Endothelial cell (in vitro differentiated cells): ENCODE measurements at regions not wholly inside any gene's neighbourhood (a gene's known extent, or its start where the extent isn't known, plus 50 kb on each side); places are given as distances from the start of the nearest gene placed in this dataset.
"Not testable (repeated sequence)": the region's sequence is repeated elsewhere in the genome, so short reads cannot be mapped to it uniquely, and the experiment has no call there.

Experiments
- DNase-seq: peaks from one replicate; pipeline ENCODE4 v3.0.0; 2021; ENCODE audit warnings: low spot score
- H3K27ac Mint-ChIP-seq: one replicate; pipeline ENCODE4 v1.8.0; 2021; ENCODE audit warnings: mixed read lengths, inconsistent platforms; ENCODE audit not compliant: unreplicated experiment
- H3K27me3 Mint-ChIP-seq: one replicate; pipeline ENCODE4 v1.8.0; 2021; ENCODE audit warnings: mild to moderate bottlenecking, moderate library complexity, mixed read lengths, inconsistent platforms; ENCODE audit not compliant: unreplicated experiment
- H3K36me3 Mint-ChIP-seq: one replicate; pipeline ENCODE4 v1.8.0; 2021; ENCODE audit warnings: mild to moderate bottlenecking, low read depth, mixed read lengths, inconsistent platforms; ENCODE audit not compliant: unreplicated experiment
- H3K4me1 Mint-ChIP-seq: one replicate; pipeline ENCODE4 v1.8.0; 2021; ENCODE audit warnings: mild to moderate bottlenecking, mixed read lengths, inconsistent platforms; ENCODE audit not compliant: unreplicated experiment
- H3K4me3 Mint-ChIP-seq: one replicate; pipeline ENCODE4 v1.8.0; 2021; ENCODE audit warnings: mild to moderate bottlenecking, mixed read lengths, inconsistent platforms; ENCODE audit not compliant: unreplicated experiment
- H3K9me3 Mint-ChIP-seq: one replicate; pipeline ENCODE4 v1.8.0; 2021; ENCODE audit warnings: mixed read lengths, inconsistent platforms; ENCODE audit not compliant: unreplicated experiment
- CTCF ChIP-seq: fragments of 200-600 bp; sonication (generic); IDR thresholded peaks from one replicate; pipeline ENCODE4 v1.5.0; 2021; ENCODE audit warnings: antibody characterized with exemption; ENCODE audit not compliant: unreplicated experiment

- Mint-ChIP-seq H3K9me3 (no peaks in the 10 kb centered on the region), H3K4me3 (no peak overlapping the region), H3K27me3 (no peaks in the 10 kb centered on the region), H3K27ac (no peak overlapping the region), H3K4me1 (no peaks in the 10 kb centered on the region), H3K36me3 (no peaks in the 10 kb centered on the region)
- TF ChIP-seq CTCF, result no peak
- DNase-seq, result no peak
Observed at GRCh38 chr5:91937121-91937520, 554.0 kb upstream of the ARRDC3 start.

GRCh38 chr5:91929522-91929817 lies 546.4 kb upstream of the ARRDC3 start:
- Mint-ChIP-seq H3K27me3 (no peaks in the 10 kb centered on the region), H3K4me3 (no peak overlapping the region), H3K4me1 (no peaks in the 10 kb centered on the region), H3K27ac (no peak overlapping the region), H3K36me3 (no peaks in the 10 kb centered on the region), H3K9me3 (no peaks in the 10 kb centered on the region)
- TF ChIP-seq CTCF, result no peak
- no peak for DNase-seq

GRCh38 chr5:91928754-91929521 lies 545.8 kb upstream of the ARRDC3 start:
- TF ChIP-seq CTCF, result peak; percentile 74
- Mint-ChIP-seq H3K4me3 (no peak overlapping the region), H3K27me3 (no peaks in the 10 kb centered on the region), H3K27ac (peak overlapping the region; percentile 7), H3K4me1 (no peaks in the 10 kb centered on the region), H3K36me3 (no peaks in the 10 kb centered on the region), H3K9me3 (no peaks in the 10 kb centered on the region)
- DNase-seq, result no peak

GRCh38 chr5:91927439-91927838 lies 544.3 kb upstream of the ARRDC3 start:
- Mint-ChIP-seq H3K4me1 (no peaks in the 10 kb centered on the region), H3K27ac (no peak overlapping the region), H3K36me3 (no peaks in the 10 kb centered on the region), H3K9me3 (no peaks in the 10 kb centered on the region), H3K4me3 (no peak overlapping the region), H3K27me3 (no peaks in the 10 kb centered on the region)
- no peak for DNase-seq
- no peak for TF ChIP-seq CTCF

- H3K36me3 Mint-ChIP-seq, result no peaks in the 10 kb centered on the region
- DNase-seq, result no peak
- H3K4me1 Mint-ChIP-seq, result no peaks in the 10 kb centered on the region
- no peaks in the 10 kb centered on the region for H3K9me3 Mint-ChIP-seq
- no peak for TF ChIP-seq CTCF
- no peak overlapping the region for H3K27ac Mint-ChIP-seq
- no peaks in the 10 kb centered on the region for H3K27me3 Mint-ChIP-seq
- no peak overlapping the region for H3K4me3 Mint-ChIP-seq
Observed at GRCh38 chr5:91925249-91925648, 542.1 kb upstream of the ARRDC3 start.

- not testable (repeated sequence) for H3K27ac Mint-ChIP-seq, H3K9me3 Mint-ChIP-seq, DNase-seq
Observed at GRCh38 chr5:91917037-91917814, 534.1 kb upstream of the ARRDC3 start.

More at GRCh38 chr5:91917037-91917814, 534.1 kb upstream of the ARRDC3 start:
- not testable (repeated sequence) for H3K27me3 Mint-ChIP-seq, H3K36me3 Mint-ChIP-seq, H3K4me3 Mint-ChIP-seq, H3K4me1 Mint-ChIP-seq
